A549 (cell line): ENCODE measurements at regions not wholly inside any gene's neighbourhood (a gene's known extent, or its start where the extent isn't known, plus 50 kb on each side); places are given as distances from the start of the nearest gene placed in this dataset.

Experiments used
- ATAC-seq, 2 experiments: fragments of 200-7000 bp in 1 of 2; fragments of >200 bp in 1 of 2; cut with Nextera tagmentation in 1 of 2; cut with Tn5 transposase in 1 of 2; 3 replicates each; pipeline versions ENCODE4 v1.8.0 to v1.9.1; 2018 to 2020; ENCODE audit warnings: mild to moderate bottlenecking in 1 of 2, moderate library complexity in 1 of 2
- CTCF ChIA-PET: fragments of 300-600 bp; sonication (Branson Sonifier 250); formaldehyde crosslinking; extraction: SDS; loops from one replicate; lab custom pipeline; 2021; ENCODE audit warnings: antibody characterized with exemption, inconsistent platforms; lab: Yijun Ruan, JAX
- POLR2A ChIA-PET: fragments of 350-600 bp; formaldehyde crosslinking; extraction: SDS; loops from one replicate; lab custom pipeline; 2021; ENCODE audit warnings: antibody characterized with exemption, inconsistent platforms; lab: Yijun Ruan, JAX
- DNase-seq, 2 experiments: peaks; one replicate each; pipeline versions ENCODE4 v3.0.0 to v3.0.0-alpha.2; 2011 to 2016; ENCODE audit warnings: low read depth in 1 of 2, low spot score in 1 of 2
- FAIRE-seq: peaks from 2 replicates; lab custom pipeline; 2011; peaks lifted over from hg19 to GRCh38; lab: Jason Lieb, UNC
- H3K27ac ChIP-seq, 2 experiments: fragments of >200 bp; sonication (Bioruptor Twin); formaldehyde crosslinking; 3 replicates each; pipeline ENCODE4 v1.5.1; 2016 to 2017
- H3K4me1 ChIP-seq: fragments of >200 bp; sonication (Bioruptor Twin); formaldehyde crosslinking; 3 replicates; pipeline ENCODE4 v1.6.1; 2016
- H3K4me2 ChIP-seq: fragments of >200 bp; sonication (Bioruptor Twin); formaldehyde crosslinking; 3 replicates; pipeline ENCODE4 v1.6.1; 2016
- H3K4me3 ChIP-seq: fragments of >200 bp; sonication (Bioruptor Twin); formaldehyde crosslinking; 3 replicates; pipeline ENCODE4 v1.5.1; 2016
- H3K9me3 ChIP-seq: fragments of >200 bp; sonication (Bioruptor Twin); formaldehyde crosslinking; 3 replicates; pipeline ENCODE4 v1.6.1; 2016
- CBX2 ChIP-seq: fragments of 200-600 bp; sonication (generic); IDR thresholded peaks from 2 replicates; pipeline ENCODE4 v1.6.1; 2016; ENCODE audit warnings: low read depth, mild to moderate bottlenecking, borderline replicate concordance
- E2F6 ChIP-seq: IDR thresholded peaks from 2 replicates; pipeline ENCODE4 v1.6.1; 2012; ENCODE audit warnings: low read depth, borderline replicate concordance
- ELK1 ChIP-seq: fragments of 150-350 bp; IDR thresholded peaks from 2 replicates; pipeline ENCODE4 v1.6.1; 2014; ENCODE audit warnings: low read depth, mild to moderate bottlenecking, low read length
- ESRRA ChIP-seq: fragments of 150-350 bp; IDR thresholded peaks from 2 replicates; pipeline ENCODE4 v1.6.1; 2014; ENCODE audit warnings: mild to moderate bottlenecking, low read length, borderline replicate concordance
- FOSB ChIP-seq: fragments of 250-450 bp; sonication (Bioruptor Pico); IDR thresholded peaks from 2 replicates; pipeline ENCODE4 v1.5.0; 2020; ENCODE audit warnings: mild to moderate bottlenecking, moderate library complexity
- GATA3 ChIP-seq: IDR thresholded peaks from 2 replicates; pipeline ENCODE4 v1.6.1; 2012; ENCODE audit warnings: borderline replicate concordance
- HEYL ChIP-seq: fragments of 250-450 bp; sonication (Bioruptor Pico); IDR thresholded peaks from 2 replicates; pipeline ENCODE4 v1.8.0; 2021; ENCODE audit warnings: mild to moderate bottlenecking, moderate library complexity
- HMGXB4 ChIP-seq: fragments of 250-450 bp; sonication (Bioruptor Pico); IDR thresholded peaks from 2 replicates; pipeline ENCODE4 v1.5.0; 2021; ENCODE audit warnings: mild to moderate bottlenecking, moderate library complexity, borderline replicate concordance
- KDM1A ChIP-seq: fragments of 200-600 bp; sonication (generic); IDR thresholded peaks from 2 replicates; pipeline ENCODE4 v1.6.1; 2016; ENCODE audit warnings: low read depth, mild to moderate bottlenecking
- MAX ChIP-seq: IDR thresholded peaks from 2 replicates; pipeline ENCODE4 v1.6.1; 2012
- MAZ ChIP-seq: fragments of 150-350 bp; IDR thresholded peaks from 2 replicates; pipeline ENCODE4 v1.6.1; 2014; ENCODE audit warnings: antibody characterized with exemption, low read depth, low read length, borderline replicate concordance
- RAD21 ChIP-seq, 2 experiments: fragments of >200 bp in 1 of 2; sonication (Bioruptor Twin) in 1 of 2; formaldehyde crosslinking in 1 of 2; IDR thresholded peaks in 1 of 2; conservative IDR thresholded peaks in 1 of 2; 2 replicates in 1 of 2; 3 replicates in 1 of 2; pipeline ENCODE4 v1.6.1; 2012 to 2018; ENCODE audit warnings: inconsistent platforms in 1 of 2
- REST ChIP-seq: fragments of 200-600 bp; sonication (generic); IDR thresholded peaks from 2 replicates; pipeline ENCODE4 v1.6.1; 2016; ENCODE audit warnings: antibody characterized with exemption, mild to moderate bottlenecking, moderate library complexity
- RFX5 ChIP-seq: fragments of 450-650 bp; IDR thresholded peaks from 2 replicates; pipeline ENCODE4 v1.7.1; 2014; ENCODE audit warnings: antibody characterized with exemption, mild to moderate bottlenecking, moderate library complexity
- RNF2 ChIP-seq: fragments of 200-600 bp; sonication (generic); IDR thresholded peaks from 2 replicates; pipeline ENCODE4 v1.6.1; 2016; ENCODE audit warnings: low read depth, mild to moderate bottlenecking, antibody characterized with exemption, moderate library complexity, borderline replicate concordance
- TFCP2L1 ChIP-seq: fragments of 250-450 bp; sonication (Bioruptor Pico); IDR thresholded peaks from 2 replicates; pipeline ENCODE4 v1.5.0; 2021; ENCODE audit warnings: mild to moderate bottlenecking
- TP53 ChIP-seq: fragments of 250-450 bp; sonication (Bioruptor Pico); IDR thresholded peaks from 2 replicates; pipeline ENCODE4 v1.5.0; 2021; ENCODE audit warnings: mild to moderate bottlenecking, moderate library complexity
- WGBS: methylation state at CpG from one replicate; pipeline ENCODE4 v1.1.6; 2017; ENCODE audit errors: missing lambda C conversion rate; 5-methylcytosine and 5-hydroxymethylcytosine counted together

GRCh38 chr18:27599202-27599829, 414.2 kb upstream of the CHST9 start (continued):
- no peak for TF ChIP-seq REST
- TF ChIP-seq RAD21 (conservative IDR thresholded peaks at IDR 0.05 in 1 of 2, IDR thresholded peaks at IDR 0.05 in 1 of 2), result peak; percentile 60 to 66

GRCh38 chr18:27595113-27595838, 410.2 kb upstream of the CHST9 start:
- ATAC-seq, result no peak
- no peak for FAIRE-seq
- no peak overlapping the region for H3K4me3 ChIP-seq
- no peaks in the 10 kb centered on the region for H3K4me1 ChIP-seq
- 18% methylated on average over 5 of the region's 5 CpGs for WGBS
- H3K27ac ChIP-seq, result no peak overlapping the region
- H3K9me3 ChIP-seq, result no peaks in the 10 kb centered on the region
- CTCF ChIA-PET, result interaction anchor here (2.5 kb wide), 1 partner anchor 10 kb away, joined by 11 read pairs; no protein-coding TSS in a partner anchor
- no peak overlapping the region for H3K4me2 ChIP-seq
- no peak for DNase-seq
- no peak for TF ChIP-seq E2F6
- no peak for TF ChIP-seq MAX
- TF ChIP-seq TFCP2L1 (CRISPR knock-in tag), result no peak
- TF ChIP-seq CBX2, result no peak
- no peak for TF ChIP-seq HEYL (CRISPR knock-in tag)
- no peak for TF ChIP-seq MAZ
- TF ChIP-seq TP53 (CRISPR knock-in tag), result no peak
- TF ChIP-seq ELK1, result no peak
- TF ChIP-seq RFX5, result no peak
- TF ChIP-seq GATA3, result no peak
- TF ChIP-seq FOSB (CRISPR knock-in tag), result no peak
- TF ChIP-seq ESRRA, result no peak
- TF ChIP-seq KDM1A, result no peak
- no peak for TF ChIP-seq HMGXB4 (CRISPR knock-in tag)
- TF ChIP-seq RNF2, result no peak
- TF ChIP-seq, all 56 proteins: peak for 0
- POLR2A ChIA-PET, result no interaction called here
